Eye (tissue), 1 donor: ENCODE measurements at regions not wholly inside any gene's neighbourhood (a gene's known extent, or its start where the extent isn't known, plus 50 kb on each side); places are given as distances from the start of the nearest gene placed in this dataset.
"Not testable (repeated sequence)": the region's sequence is repeated elsewhere in the genome, so short reads cannot be mapped to it uniquely, and the experiment has no call there.

ENCODE experiments used
- DNase-seq: peaks from one replicate; pipeline ENCODE4 v3.0.0-alpha.2; 2015

DNA sequence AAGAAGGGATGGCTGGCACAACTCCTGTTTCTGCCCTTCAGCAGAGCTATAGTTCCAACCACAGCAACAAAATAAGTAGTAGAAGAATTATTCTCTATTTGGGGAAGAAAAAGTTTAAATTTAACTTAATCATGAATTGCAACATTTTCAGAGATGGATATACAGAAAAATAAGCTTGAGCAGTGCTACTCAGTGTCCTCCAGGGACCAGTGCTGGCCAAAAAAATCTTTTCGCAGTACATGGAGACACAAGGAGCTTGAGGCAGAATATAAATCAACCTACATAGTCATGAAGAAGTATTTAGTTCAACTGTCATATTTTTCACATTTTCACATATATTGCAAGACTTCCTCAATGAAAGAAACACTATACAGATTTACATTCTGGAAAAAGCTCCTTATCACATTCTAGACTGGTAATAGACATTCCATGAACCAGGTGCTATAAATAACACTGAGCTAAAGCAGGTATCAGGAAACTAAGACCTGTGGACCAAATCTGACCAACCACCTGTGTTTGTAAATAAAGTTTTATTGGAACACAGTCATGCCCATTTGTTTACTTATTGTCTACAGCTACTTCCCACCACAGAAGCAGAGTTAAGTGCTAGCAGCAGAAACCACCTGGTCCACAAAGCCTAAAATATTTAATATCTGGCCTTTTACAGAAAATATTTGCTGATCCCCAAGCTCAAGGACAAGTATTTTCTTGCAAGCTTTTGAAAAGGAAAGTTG, 101.9 kb downstream of the RGS21 start:
- no peak for DNase-seq

DNA sequence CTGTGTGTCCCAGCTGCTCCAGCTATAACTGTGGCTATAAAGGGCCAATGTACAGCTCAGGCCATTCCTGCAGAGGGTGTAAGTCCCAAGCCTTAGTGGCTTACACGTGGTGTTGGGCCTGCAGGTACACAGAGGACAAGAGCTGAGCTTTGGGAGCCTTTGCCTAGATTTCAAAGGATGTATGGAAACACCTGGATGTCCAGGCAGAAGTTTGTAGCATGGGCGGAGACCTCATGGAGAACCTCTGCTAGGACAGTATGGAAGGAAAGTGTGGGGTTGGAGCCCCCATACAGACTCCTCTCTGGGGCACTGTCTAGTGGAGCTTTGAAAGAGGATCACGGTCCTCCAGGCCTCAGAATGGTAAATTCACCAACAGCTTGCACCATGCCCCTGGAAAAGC, 113.9 kb downstream of the RGS21 start:
- DNase-seq = no peak

DNA sequence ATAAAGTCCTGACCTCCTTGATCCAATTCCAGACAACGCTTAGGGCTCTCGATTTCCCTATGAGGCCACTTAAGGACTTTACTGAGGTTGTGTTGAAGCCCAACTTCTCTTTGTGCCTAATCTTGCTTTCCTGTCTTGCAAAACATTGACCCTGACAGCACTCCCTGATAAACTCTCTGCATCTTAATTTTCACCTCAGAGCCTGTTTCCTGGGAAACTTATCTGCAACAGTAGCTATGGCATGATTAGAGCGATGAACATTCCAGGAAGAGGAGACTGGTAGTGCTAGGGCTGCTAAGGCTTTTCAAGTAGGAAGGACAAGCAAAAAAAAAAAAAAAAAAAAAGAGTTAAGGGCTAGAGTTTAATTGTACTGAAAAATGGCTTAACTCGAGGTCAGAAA, 118.9 kb downstream of the RGS21 start:
- no peak for DNase-seq

DNA sequence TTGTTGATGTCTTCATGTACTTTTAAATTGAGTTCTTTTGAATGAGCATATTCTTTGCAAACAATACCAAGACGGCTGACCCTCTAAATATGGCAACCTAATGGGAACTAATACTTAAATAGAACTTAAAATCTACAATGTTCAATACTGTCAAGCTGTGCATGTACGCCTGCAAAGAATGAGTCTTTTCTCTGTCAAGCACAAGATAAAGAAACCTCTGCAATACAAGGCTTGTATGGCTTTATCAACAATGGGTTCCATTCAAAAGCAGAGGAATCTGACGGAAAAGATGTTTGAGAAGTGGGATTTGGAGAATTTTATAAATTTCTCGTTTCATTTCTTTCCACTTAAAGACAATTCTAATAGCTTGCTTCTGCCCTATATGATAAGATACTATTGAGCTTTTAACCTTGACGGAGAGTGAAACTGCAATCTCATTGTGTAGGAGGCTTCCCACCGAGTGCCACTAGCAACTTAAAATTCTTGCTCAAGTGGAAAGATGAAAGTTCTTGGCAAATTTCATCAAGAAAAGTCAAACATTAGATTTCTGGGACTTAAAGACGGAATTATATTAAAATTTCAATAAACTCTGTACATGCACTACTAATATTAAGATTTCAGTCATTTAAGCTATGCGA, 119.8 kb downstream of the RGS21 start:
- DNase-seq = no peak

DNA sequence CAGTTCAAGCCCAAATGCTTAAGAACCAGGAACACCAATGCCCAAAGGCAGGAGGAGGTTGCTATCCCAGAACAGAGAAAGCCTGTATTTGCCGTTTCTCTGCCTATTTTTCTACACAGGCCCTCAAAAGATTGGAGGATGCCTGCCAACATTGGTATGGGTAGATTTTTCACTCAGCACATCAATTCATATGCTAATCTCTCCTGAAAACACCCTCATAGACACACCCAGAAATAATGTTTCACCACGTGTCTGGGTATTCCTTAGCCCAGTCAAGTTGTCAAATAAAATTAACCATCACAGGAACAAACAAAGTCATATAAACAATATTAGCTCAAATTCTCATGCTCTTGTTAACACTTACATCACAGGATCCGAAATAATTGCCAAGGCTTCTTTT, 121.9 kb downstream of the RGS21 start:
- DNase-seq = no peak

DNA sequence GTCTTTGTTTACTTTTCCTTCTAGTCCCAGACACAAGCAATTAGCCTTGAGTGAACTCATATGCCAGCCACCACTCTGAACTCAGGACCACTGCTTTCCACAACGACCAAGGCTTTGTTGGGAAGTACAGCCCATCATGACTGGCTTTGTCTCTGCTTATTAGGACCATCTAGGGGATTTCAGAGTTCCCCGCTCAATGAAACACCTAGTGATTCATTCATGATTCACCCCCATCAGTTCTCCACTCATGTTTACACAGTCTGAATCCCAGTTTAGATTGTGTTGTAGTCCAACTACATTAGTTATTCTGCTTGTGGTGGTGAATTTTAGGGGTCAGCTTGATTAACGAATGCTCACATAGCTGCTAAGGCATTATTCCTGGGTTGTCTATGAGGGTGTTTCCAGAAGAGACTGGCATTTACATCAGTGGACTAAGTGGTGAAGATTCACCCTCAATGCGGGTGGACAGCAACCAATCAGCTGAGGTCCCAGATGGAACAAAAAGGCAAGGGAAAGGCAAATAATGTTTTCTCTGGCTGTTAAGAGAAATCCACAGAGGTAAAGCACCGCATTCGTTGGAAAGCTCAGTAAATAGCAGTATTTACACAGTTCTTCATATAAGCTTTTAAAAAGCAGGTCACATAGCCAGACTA, 122.7 kb downstream of the RGS21 start:
- DNase-seq = no peak

DNA sequence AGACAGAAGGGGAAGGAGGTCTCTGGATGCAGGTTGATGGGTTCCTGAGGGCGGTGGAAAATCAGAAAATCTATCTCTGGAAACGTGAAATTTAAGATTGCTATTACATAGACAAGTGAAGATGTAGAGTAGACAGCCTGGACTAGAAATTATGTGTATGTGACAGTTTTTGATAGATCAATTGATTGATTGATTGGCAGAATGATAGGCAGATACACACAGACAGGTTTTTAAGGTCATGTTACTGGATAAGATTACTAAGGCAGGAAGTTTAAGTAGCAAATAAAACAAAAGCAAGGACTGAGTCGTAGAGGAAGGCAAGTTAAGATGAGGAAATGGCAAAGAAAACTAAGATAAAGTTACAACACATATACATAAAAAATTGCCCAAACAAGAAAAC, 124.7 kb downstream of the RGS21 start:
- no peak for DNase-seq

DNA sequence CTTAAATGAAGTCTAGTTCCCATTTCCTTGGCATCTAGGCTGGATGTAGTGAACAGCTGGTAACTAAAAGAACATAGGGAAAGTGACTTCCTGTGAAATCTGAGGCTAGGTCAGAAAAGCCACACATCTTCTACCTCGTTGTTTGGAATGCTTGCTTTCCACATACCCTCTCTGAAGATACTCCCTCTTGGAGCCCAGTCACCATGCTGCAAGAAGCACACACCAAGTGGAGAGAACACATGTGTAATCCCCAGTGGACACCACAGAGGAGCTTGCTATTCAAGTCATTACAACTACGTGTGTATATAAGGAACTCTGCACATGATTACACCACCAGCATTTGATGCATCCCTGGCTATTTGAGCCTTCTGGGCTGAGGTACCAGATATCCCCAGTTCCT, 125.9 kb downstream of the RGS21 start:
- DNase-seq = no peak

DNA sequence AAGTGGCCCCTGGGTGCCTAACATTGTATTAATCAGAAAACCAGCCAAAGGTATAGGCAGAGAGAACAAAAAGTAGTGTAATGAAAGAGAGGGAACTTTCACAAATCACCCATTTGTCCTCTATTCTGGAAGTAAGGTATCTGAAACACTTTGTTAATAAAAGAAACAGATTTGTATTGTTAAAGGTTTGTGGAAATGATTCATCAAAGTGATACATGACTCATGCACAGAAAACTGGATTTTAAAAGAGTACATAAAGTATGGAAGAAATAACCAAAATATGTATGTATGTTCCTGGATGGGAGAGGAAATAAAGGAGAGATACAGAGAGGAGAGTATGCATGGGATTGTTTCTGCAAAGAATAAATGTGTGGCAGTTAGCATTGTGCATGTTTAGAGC, 126.8 kb downstream of the RGS21 start:
- DNase-seq = no peak

DNA sequence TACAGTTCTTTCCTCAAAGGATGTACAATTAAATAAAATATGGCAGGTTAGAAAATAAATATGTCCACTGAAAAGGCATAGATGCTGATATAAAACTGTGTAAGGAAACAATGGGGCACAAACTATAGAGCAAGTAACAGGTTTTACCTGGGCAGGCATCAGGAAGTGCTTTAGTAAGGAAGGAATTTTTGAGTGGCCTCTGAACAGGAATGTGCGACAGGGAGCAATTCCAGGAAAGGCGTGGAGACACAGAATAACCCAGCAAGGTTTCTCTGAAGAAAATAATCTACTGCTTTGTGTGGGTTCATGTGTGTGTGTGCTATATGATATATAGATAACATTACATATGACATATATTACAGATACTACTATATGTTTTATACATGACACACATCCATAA, 128.4 kb downstream of the RGS21 start:
- no peak for DNase-seq

DNA sequence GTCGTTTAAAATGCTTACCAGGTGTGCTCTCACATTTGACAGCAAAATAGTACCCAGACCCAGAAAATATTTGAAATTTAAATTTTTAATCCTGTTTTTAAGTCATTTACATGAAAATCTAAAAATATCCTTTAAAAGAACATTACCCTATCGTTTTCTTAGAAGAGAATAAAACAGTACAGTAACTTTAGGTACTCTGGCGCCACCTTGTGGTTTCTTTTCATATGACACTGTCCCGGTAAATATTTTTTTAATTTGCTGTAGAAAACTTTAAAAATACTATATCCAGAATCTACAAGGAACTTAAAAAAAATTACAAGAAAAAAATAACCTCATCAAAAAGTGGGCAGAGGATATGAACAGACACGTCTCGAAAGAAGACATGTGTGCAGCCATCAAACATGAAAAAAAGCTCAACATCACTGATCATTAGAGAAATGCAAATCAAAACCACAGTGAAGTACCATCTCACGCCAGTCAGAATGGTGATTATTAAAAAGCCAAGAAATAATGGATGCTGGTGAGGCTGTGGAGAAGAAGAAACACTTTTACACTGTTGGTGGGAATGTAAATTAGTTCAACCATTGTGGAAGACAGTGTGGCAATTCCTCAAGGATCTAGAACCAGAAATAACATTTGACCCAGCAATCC, 129.2 kb downstream of the RGS21 start:
- DNase-seq = peak; percentile 83

DNA sequence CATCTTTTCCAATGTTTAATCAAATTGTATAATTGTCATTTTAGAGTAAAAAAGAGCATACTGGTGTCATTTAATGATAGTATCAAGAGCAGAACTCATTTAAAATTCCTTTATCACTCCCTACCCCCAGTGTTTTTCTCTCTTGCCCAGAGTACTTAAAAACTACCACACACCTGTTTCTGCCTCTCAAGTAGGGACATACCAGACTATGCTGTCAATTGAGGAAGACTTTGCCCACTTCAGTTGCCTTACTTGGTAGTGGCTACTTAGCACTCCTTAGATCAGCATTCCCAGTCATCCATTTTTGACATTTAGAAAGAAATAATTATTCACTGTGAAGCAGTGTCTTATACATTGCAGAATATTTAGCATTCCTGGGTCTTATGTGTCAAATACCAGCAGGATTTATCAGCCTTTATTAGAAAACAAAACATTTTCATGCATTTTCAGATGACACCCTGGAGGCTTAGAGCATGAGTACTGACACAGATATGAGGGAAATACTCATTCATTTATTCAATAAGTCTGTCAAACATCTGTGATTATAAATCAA, 127.5 kb upstream of the RGS1 start:
- no peak for DNase-seq

DNA sequence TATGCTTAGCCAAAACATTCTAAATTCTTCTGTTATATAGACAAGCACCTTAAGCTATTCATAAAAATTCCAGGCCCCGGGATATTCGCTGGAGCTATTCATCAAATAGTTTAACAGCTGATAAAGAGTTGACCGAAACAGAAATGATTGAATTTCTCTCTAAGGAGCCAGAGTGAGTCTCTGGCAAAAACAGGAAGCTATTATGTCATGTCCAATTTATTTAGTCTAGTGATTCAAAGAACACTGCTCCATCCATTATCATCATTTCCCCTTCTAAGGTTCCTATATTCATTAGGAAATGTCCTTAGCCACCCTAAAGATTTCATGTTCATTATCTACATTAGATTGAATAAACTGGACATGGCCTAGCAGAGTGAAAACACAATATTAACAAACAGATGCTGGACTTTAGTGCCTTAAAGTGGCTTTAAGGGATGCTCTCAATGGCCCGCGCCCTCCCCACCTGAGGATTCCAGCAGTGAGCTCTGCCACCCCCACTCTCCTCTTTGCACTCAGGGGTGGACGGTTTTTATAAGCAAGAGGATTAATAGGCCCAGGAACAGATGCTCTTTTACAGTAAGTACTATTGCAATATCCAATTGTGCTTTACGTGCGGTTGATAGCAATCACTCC, 122.1 kb upstream of the RGS1 start:
- DNase-seq = no peak

DNA sequence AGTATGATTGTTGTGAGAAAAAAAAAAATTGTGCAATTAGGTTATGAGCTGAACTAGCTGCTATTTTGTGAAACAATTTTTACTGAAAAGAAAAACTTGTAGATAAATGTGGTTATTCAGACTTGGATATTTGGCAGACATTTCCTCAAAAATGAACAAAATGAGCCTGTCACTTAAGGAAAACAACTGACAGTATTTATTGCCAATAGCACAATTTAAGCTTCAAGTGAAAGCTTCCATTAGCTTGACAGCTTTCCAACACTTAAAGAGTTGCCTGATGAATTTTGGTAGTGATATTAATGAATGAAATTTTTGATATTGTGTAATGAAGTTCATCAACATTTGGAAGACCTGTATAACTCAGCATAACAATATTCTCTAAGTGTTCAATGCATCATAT, 116.1 kb upstream of the RGS1 start:
- DNase-seq = no peak

DNA sequence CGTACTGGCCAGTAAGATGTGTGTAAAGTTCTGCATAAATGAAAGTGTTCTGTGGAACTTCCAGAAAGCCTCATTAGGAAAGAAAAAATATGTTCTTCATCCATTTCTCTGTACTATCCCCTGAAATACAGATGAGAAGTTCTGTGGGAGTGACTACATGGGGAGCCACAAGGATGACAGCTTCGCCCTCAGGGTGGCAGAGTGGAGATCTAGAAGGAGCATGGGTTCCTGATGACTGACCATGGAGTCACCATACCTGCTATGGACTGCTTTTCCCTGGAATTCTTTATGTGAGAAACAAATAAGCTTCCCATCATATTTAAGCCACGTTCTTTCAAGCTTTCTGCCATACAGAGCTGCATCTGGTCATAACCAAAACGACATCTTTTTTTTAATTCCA, 113.9 kb upstream of the RGS1 start:
- no peak for DNase-seq

DNA sequence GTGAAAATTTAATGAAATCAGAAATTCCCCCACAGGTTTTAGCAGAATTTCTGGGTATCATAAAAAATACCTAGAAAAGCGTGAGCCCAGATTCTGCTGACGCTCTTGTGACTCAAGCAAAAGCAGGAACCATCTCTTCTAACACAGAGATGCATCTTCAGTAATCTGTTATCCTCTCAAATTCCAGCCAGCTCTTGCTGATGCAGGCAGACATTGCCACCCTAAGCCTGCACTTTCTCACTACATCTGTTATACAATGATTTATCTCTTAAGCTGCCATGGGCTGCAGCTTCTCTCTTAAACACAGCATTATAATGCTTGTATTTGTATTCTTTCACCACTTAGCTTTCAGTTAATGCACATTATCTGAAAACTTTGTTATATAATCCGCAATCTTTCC, 113.0 kb upstream of the RGS1 start:
- DNase-seq = no peak

DNA sequence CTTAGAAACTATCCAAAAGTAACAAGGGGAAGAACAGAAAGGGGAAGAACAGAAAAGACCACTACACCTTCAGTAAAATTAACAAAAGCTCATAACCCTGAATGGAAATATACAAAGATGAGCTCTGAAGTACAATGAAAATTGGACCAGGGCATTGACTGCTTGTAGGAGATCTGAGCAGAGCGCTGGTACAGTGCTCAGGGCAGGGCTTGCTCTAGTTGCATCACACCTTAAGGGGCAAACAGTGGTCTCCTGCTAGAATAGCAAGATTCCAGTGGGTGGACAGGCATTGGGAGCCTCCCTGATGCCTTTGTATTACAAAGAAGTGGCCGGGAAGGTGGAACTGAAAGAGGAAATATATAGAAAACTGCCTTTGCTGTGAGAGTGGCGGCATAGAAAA, 111.9 kb upstream of the RGS1 start:
- DNase-seq = no peak

DNA sequence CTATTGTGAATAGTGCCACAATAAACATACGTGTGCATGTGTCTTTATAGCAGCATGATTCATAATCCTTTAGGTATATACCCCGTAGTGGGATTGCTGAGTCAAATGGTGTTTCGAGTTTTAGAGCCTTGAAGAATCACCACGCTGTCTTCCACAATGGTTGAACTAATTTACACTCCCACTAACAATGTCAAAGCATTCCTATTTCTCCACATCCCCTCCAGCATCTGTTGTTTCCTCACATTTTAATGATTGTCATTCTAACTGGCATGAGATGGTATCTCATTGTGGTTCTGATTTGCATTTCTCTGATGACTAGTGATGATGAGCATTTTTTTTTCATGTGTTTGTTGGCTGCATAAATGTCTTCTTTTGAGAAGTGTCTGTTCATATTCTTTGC, 110.4 kb upstream of the RGS1 start:
- not testable (repeated sequence) for DNase-seq

DNA sequence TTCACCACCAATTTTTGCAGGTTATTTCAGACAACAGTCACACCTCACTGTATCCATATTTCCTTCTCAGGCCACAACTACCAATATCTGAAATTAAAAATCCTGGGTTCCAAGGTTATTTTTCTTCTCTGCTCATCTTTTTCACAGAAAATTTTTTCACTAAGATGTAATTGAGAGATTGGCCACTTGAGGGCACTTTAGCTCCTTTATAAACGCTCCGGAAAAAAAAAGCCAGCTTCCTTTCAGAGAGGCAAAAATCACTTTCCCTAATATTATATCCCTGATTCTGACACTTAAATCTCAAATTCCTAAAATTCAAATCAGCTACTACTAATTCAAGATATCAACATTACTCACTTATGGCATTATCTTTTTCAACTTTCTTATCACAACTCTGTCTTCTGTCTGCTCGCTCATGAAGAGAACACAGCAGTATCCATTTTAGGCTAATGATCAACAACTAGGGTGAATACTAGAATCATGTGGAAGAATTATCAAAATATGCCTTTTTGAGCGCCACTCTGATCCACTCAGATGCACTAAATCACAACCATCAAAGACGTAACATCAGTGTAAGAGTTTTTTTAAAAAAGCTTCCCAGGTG, 101.4 kb upstream of the RGS1 start:
- peak; percentile 83 for DNase-seq

DNA sequence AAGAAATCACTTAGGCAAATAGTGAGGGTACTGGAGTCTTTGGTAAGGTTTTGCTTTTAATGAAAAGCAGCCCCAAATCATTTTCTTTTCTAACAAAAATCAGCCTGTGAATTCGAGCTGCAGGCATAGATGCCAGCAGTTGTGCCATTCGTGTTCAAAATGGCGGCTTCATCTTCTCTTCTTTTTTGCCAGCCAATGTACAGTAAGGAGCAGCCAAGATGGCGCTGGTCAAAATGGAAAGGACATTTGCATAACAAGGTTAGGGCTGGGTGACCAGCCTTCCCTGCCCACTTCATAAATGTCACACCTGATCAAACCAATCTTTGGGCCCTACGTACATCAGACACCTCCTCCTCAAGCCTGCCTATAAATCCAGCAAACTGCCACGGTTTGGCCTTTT, 100.2 kb upstream of the RGS1 start:
- DNase-seq = no peak

DNA sequence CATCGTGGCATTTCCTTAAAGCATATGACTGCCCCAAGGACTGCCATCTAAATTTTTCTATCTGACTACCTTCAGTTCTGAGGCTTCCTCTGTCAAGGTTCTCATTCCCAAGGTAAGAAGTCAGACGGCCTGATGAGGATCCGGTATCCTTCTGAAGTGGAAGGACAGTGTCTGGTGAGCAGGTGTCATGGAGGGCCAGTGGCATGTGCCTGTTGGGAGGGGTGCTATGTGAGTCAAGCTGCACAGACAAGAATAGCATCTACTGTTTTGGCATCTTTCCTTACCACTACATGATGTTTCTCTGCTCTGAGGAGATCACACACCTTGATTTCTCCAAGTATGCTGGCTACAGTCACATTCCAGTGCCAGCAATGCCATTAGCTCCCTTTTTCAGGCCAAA, 99.6 kb upstream of the RGS1 start:
- DNase-seq = no peak

DNA sequence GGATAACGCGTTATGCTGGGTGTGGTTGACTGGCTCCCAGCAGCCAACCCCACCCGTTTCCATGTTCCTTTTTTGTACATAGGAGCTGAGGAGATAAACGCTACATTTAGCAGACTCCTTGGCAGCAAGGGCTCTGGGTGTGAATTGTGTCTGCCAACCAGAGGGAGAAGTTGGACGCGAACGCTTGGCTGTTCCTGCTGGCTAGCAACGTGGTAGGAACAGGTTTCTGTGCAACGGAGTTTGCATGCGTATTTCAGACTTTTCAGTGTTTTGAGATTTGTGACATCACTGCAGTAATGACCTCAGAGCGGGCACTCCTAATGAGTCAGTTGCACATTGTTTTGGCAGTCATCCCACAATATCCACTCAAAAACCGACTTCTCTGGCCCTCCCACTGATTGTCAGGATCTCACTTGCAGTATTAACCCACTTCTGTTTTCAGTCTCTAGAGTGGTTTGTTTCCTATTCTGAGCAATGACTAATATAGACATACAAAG, 98.7 kb upstream of the RGS1 start:
- no peak for DNase-seq

DNA sequence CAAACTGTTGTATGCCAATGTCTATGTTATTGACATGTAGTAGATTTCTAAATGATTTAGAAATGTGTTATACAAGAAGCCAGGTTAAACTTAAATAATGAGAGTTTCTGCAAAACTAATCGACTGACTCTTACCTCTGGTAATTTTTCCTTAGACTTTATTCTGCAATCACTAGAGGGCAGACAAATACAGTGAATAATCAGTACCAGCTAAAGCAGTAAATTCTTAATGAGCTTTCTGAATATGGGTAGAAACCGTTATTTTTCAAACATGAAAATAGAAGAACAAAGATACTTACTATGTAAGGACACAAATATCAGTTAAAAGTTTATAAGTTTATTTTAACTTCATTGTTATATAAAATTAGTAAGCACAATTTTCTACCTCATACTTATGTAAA, 97.9 kb upstream of the RGS1 start:
- DNase-seq = peak; percentile 51
